ENCODE measurements at regions not wholly inside any gene's neighbourhood (a gene's known extent, or its start where the extent isn't known, plus 50 kb on each side); places are given as distances from the start of the nearest gene placed in this dataset.
"Not testable (repeated sequence)": the region's sequence is repeated elsewhere in the genome, so short reads cannot be mapped to it uniquely, and the experiment has no call there.

GRCh38 chr3:18987862-18988447, 160.4 kb upstream of the KCNH8 start:
- no peak for DNase-seq

GRCh38 chr3:18987070-18987469, 161.2 kb upstream of the KCNH8 start:
- no peak for DNase-seq

- DNase-seq: no peak
Measured at GRCh38 chr3:18982920-18983319, 165.4 kb upstream of the KCNH8 start.

GRCh38 chr3:18976102-18976501, 172.2 kb upstream of the KCNH8 start:
- not testable (repeated sequence) for DNase-seq

GRCh38 chr3:18968120-18968519, 180.2 kb upstream of the KCNH8 start:
- no peak for DNase-seq

GRCh38 chr3:18965781-18966180, 182.5 kb upstream of the KCNH8 start:
- no peak for DNase-seq

GRCh38 chr3:18964640-18965039, 183.7 kb upstream of the KCNH8 start:
- no peak for DNase-seq

- DNase-seq: no peak
Measured at GRCh38 chr3:18951333-18951732, 197.0 kb upstream of the KCNH8 start.

GRCh38 chr3:18946524-18946923, 201.8 kb upstream of the KCNH8 start:
- DNase-seq: peak; percentile 26

- DNase-seq: peak; percentile 24
Measured at GRCh38 chr3:18937574-18937973, 210.7 kb upstream of the KCNH8 start.

- no peak for DNase-seq
Measured at GRCh38 chr3:18919158-18919557, 229.2 kb upstream of the KCNH8 start.

GRCh38 chr3:18917923-18918322, 230.4 kb upstream of the KCNH8 start:
- no peak for DNase-seq

- no peak for DNase-seq
Measured at GRCh38 chr3:18902081-18902793, 246.1 kb upstream of the KCNH8 start.

GRCh38 chr3:18901571-18901970, 246.7 kb upstream of the KCNH8 start:
- no peak for DNase-seq

GRCh38 chr3:18900994-18901393, 247.3 kb upstream of the KCNH8 start:
- DNase-seq: no peak

- no peak for DNase-seq
Measured at GRCh38 chr3:18898911-18899310, 249.4 kb upstream of the KCNH8 start.

- no peak for DNase-seq
Measured at GRCh38 chr3:18892756-18893155, 255.6 kb upstream of the KCNH8 start.

- DNase-seq: no peak
Measured at GRCh38 chr3:18892047-18892446, 256.3 kb upstream of the KCNH8 start.

- no peak for DNase-seq
Measured at GRCh38 chr3:18891641-18892040, 256.7 kb upstream of the KCNH8 start.

- no peak for DNase-seq
Measured at GRCh38 chr3:18890449-18890848, 257.9 kb upstream of the KCNH8 start.

- no peak for DNase-seq
Measured at GRCh38 chr3:18888819-18889218, 259.5 kb upstream of the KCNH8 start.

- DNase-seq: no peak
Measured at GRCh38 chr3:18888370-18888769, 259.9 kb upstream of the KCNH8 start.

GRCh38 chr3:18886331-18886730, 262.0 kb upstream of the KCNH8 start:
- no peak for DNase-seq

GRCh38 chr3:18885612-18886011, 262.7 kb upstream of the KCNH8 start:
- no peak for DNase-seq

- DNase-seq: no peak
Measured at GRCh38 chr3:18883571-18883970, 264.7 kb upstream of the KCNH8 start.

Data from DMS53 (cell line).